HepG2 (cell line): ENCODE measurements at regions not wholly inside any gene's neighbourhood (a gene's known extent, or its start where the extent isn't known, plus 50 kb on each side); places are given as distances from the start of the nearest gene placed in this dataset.

Experiments
- ATAC-seq: fragments of 200-7000 bp; cut with Tn5 transposase; 3 replicates; pipeline ENCODE4 v1.9.1; 2020; ENCODE audit warnings: mild to moderate bottlenecking, moderate library complexity
- BruUV-seq: library from RNA; stranded (reverse); fragments of 400-500 nt; replicated peaks from 2 replicates; lab custom pipeline; 2021; lab: Mats Ljungman, UMichigan
- CTCF ChIA-PET: fragments of 300-600 bp; formaldehyde crosslinking; extraction: SDS; loops from one replicate; lab custom pipeline; 2021; ENCODE audit warnings: low total read pairs, inconsistent platforms, low intra/inter-chr PET ratio; lab: Yijun Ruan, JAX
- POLR2A ChIA-PET: fragments of 350-600 bp; sonication (Branson Sonifier 250); formaldehyde crosslinking; loops from one replicate; lab custom pipeline; 2020; ENCODE audit warnings: antibody characterized with exemption, inconsistent platforms; lab: Yijun Ruan, JAX
- DNase-seq: peaks from one replicate; pipeline ENCODE4 v3.0.0-alpha.2; 2015; ENCODE audit warnings: low spot score
- FAIRE-seq: peaks from 3 replicates; lab custom pipeline; 2011; peaks lifted over from hg19 to GRCh38; lab: Jason Lieb, UNC
- H2AFZ ChIP-seq: one replicate; pipeline ENCODE4 v1.6.1; 2011; ENCODE audit warnings: low read length, inconsistent platforms
- H3K27ac ChIP-seq: fragments of 300-600 bp; 3 replicates; pipeline ENCODE4 v1.8.0; 2011; ENCODE audit warnings: mixed run types, mild to moderate bottlenecking, mixed read lengths, low read length, inconsistent platforms; ENCODE audit not compliant: insufficient read depth; ENCODE audit errors: extremely low read length
- H3K27me3 ChIP-seq, 2 experiments: fragments of 200-600 bp in 1 of 2; 2 replicates in 1 of 2; 3 replicates in 1 of 2; pipeline versions ENCODE4 v1.6.0 to v1.8.0; 2011; ENCODE audit warnings: low read length in 2 of 2, mild to moderate bottlenecking in 2 of 2, moderate library complexity in 2 of 2, inconsistent platforms in 1 of 2; ENCODE audit not compliant: insufficient read depth in 2 of 2, control insufficient read depth in 1 of 2
- H3K36me3 ChIP-seq, 2 experiments: fragments of 200-600 bp in 1 of 2; replicated peaks in 1 of 2; 2 replicates in 1 of 2; 3 replicates in 1 of 2; pipeline versions ENCODE4 v1.5.1 to v1.8.0; 2011; ENCODE audit warnings: low read length in 2 of 2, inconsistent platforms in 1 of 2; ENCODE audit not compliant: insufficient read depth in 2 of 2, control insufficient read depth in 1 of 2
- H3K4me1 ChIP-seq: 2 replicates; pipeline ENCODE4 v1.5.1; 2012; ENCODE audit warnings: low read length, inconsistent platforms; ENCODE audit not compliant: insufficient read depth
- H3K4me2 ChIP-seq: 2 replicates; pipeline ENCODE4 v1.6.0; 2011; ENCODE audit warnings: low read depth, low read length, inconsistent platforms
- H3K4me3 ChIP-seq, 3 experiments: fragments of 200-600 bp in 1 of 3; sonication (generic), shearing (Covaris generic) in 1 of 3; replicated peaks in 1 of 3; 2 replicates each; pipeline ENCODE4 v1.5.1; 2011 to 2016; ENCODE audit warnings: low read length in 3 of 3, inconsistent platforms in 2 of 3, low read depth in 2 of 3, mild to moderate bottlenecking in 2 of 3, control low read depth in 1 of 3, mixed read lengths in 1 of 3; ENCODE audit not compliant: insufficient read depth in 1 of 3
- H3K79me2 ChIP-seq: one replicate; pipeline ENCODE4 v1.6.1; 2011; ENCODE audit warnings: low read length, inconsistent platforms; ENCODE audit not compliant: insufficient read depth
- H3K9ac ChIP-seq: 2 replicates; pipeline ENCODE4 v1.6.0; 2011; ENCODE audit warnings: mild to moderate bottlenecking, low read depth, low read length, inconsistent platforms; ENCODE audit not compliant: insufficient read depth
- H3K9me3 ChIP-seq: 2 replicates; pipeline ENCODE4 v1.5.1; 2012; ENCODE audit warnings: mild to moderate bottlenecking, low read length
- H4K20me1 ChIP-seq: 2 replicates; pipeline ENCODE4 v1.6.0; 2011; ENCODE audit warnings: inconsistent platforms, mild to moderate bottlenecking, low read length, moderate library complexity; ENCODE audit not compliant: insufficient read depth
- AHDC1 ChIP-seq: sonication (generic); formaldehyde crosslinking; IDR thresholded peaks from 2 replicates; pipeline ENCODE4 v1.5.1; 2020; ENCODE audit warnings: mild to moderate bottlenecking, missing genetic modification reagents, borderline replicate concordance
- CENPX ChIP-seq: sonication (generic); formaldehyde crosslinking; IDR thresholded peaks from 2 replicates; pipeline ENCODE4 v1.9.0; 2021; ENCODE audit warnings: mild to moderate bottlenecking, missing genetic modification reagents, moderate library complexity
- HNF4A ChIP-seq: sonication (generic); formaldehyde crosslinking; IDR thresholded peaks from 2 replicates; pipeline ENCODE4 v1.4.0; 2020; ENCODE audit warnings: missing genetic modification reagents
- JARID2 ChIP-seq: sonication (generic); formaldehyde crosslinking; IDR thresholded peaks from 2 replicates; pipeline ENCODE4 v1.8.1; 2023; ENCODE audit warnings: missing genetic modification reagents, inconsistent platforms; ENCODE audit not compliant: insufficient replicate concordance
- KDM1A ChIP-seq: IDR thresholded peaks from 2 replicates; pipeline ENCODE4 v1.6.1; 2016; ENCODE audit warnings: missing compliant biosample characterization
- POLR2A ChIP-seq, 2 experiments: IDR thresholded peaks; 2 replicates each; pipeline ENCODE4 v1.6.1; 2011; ENCODE audit warnings: low read depth in 2 of 2, low read length in 2 of 2, mild to moderate bottlenecking in 1 of 2, moderate library complexity in 1 of 2; ENCODE audit not compliant: insufficient read depth in 1 of 2
- SUZ12 ChIP-seq: fragments of 150-350 bp; IDR thresholded peaks from 2 replicates; pipeline ENCODE4 v1.6.1; 2014; ENCODE audit warnings: low read depth, low read length
- THAP9 ChIP-seq: sonication (generic); formaldehyde crosslinking; IDR thresholded peaks from 2 replicates; pipeline ENCODE4; 2020; ENCODE audit warnings: missing genetic modification reagents, mild to moderate bottlenecking, borderline replicate concordance
- ZBTB25 ChIP-seq: IDR thresholded peaks from 2 replicates; pipeline ENCODE4 v1.6.1; 2018; ENCODE audit warnings: missing genetic modification reagents
- ZFP82 ChIP-seq: sonication (generic); formaldehyde crosslinking; IDR thresholded peaks from 2 replicates; pipeline ENCODE4 v1.5.1; 2020; ENCODE audit warnings: mild to moderate bottlenecking, missing genetic modification reagents, borderline replicate concordance
- ZNF383 ChIP-seq: sonication (generic); formaldehyde crosslinking; IDR thresholded peaks from 2 replicates; pipeline ENCODE4 v1.4.0; 2020; ENCODE audit warnings: missing genetic modification reagents, mild to moderate bottlenecking, borderline replicate concordance
- ZNF552 ChIP-seq: sonication (generic); formaldehyde crosslinking; IDR thresholded peaks from 2 replicates; pipeline ENCODE4 v1.9.0; 2022; ENCODE audit warnings: missing genetic modification reagents, mild to moderate bottlenecking, borderline replicate concordance
- WGBS: methylation state at CpG from one replicate; pipeline ENCODE4 v1.1.6; 2017; ENCODE audit warnings: low lambda C conversion rate; 5-methylcytosine and 5-hydroxymethylcytosine counted together
- in situ Hi-C: cut with HindIII; loops from 2 replicates; pipeline ENCODE4 v1.10.0; 2017; ENCODE audit warnings: low pct_unique_long_range_greater_than_20kb; ENCODE audit not compliant: extremely low pct_ligation_motif_present
- intact Hi-C: fragments of 100-400 bp; cut with micrococcal nuclease; formaldehyde crosslinking; loops from one replicate; pipeline ENCODE4 v1.10.0; 2022; ENCODE audit not compliant: unreplicated experiment
- TF ChIP-seq, protein P1 (sequence below): sonication (generic); formaldehyde crosslinking; conservative IDR thresholded peaks from 2 replicates; pipeline ENCODE4 v1.8.0; 2022; ENCODE audit warnings: missing genetic modification reagents

DNA sequence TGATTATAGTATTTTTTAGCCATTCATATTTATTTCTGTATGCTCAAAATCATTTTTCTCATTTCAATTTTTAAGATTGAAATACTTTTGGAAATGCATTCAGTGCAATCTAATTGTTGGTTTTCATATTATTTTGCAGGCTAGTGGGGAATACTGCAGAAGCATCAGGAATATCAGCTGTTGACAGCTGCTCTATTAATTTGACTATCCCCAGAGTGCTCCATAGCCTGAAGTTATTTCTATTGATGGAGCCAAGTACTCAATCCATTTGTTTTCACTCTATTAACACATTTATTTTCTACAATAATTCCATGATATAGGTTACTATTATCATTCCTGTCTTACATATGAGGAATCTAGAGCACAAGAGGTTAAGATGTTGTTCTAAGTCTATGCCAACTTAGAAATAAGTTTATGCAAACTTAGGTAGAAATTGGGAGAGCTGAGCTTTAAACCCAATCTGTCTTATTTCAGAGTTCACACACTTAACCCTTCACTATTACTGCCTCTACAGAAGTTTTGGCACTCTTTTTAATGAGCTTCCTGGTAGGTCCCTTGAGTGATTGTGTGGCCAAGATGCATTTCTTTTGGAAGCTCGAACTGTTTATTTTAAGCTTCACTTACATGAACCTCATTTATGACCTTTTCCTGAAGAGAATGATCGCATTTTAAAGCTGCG, 65.6 kb upstream of the PCDH18 start:
- 35% methylated on average over 3 of the region's 3 CpGs for WGBS
- BruUV-seq = no TSS peak
- no peaks in the 10 kb centered on the region for H3K36me3 ChIP-seq
- no peak overlapping the region for H3K4me2 ChIP-seq
- H3K27ac ChIP-seq = no peak overlapping the region
- no peaks in the 10 kb centered on the region for H3K79me2 ChIP-seq
- FAIRE-seq = no peak
- H3K9me3 ChIP-seq = no peaks in the 10 kb centered on the region
- no peaks in the 10 kb centered on the region for H3K4me1 ChIP-seq
- H4K20me1 ChIP-seq = no peaks in the 10 kb centered on the region
- H2AFZ ChIP-seq = no peak overlapping the region
- intact Hi-C loops (no loop called here), in situ Hi-C loops (no loop called here)
- ChIA-PET POLR2A (no interaction called here), CTCF (no interaction called here)
- no peak overlapping the region for H3K9ac ChIP-seq
- no peak for DNase-seq
- H3K27me3 ChIP-seq = no peaks in the 10 kb centered on the region
- ATAC-seq = no peak
- H3K4me3 ChIP-seq = no peak overlapping the region
- TF ChIP-seq, protein P1, sequence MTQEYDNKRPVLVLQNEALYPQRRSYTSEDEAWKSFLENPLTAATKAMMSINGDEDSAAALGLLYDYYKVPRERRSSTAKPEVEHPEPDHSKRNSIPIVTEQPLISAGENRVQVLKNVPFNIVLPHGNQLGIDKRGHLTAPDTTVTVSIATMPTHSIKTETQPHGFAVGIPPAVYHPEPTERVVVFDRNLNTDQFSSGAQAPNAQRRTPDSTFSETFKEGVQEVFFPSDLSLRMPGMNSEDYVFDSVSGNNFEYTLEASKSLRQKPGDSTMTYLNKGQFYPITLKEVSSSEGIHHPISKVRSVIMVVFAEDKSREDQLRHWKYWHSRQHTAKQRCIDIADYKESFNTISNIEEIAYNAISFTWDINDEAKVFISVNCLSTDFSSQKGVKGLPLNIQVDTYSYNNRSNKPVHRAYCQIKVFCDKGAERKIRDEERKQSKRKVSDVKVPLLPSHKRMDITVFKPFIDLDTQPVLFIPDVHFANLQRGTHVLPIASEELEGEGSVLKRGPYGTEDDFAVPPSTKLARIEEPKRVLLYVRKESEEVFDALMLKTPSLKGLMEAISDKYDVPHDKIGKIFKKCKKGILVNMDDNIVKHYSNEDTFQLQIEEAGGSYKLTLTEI (CRISPR knock-in tag) = no peak
- TF ChIP-seq ZFP82 (CRISPR knock-in tag) (no peak), KDM1A (CRISPR knock-in tag) (no peak), ZNF383 (no peak), AHDC1 (CRISPR knock-in tag) (no peak), CENPX (CRISPR knock-in tag) (no peak), JARID2 (CRISPR knock-in tag) (no peak), ZBTB25 (CRISPR knock-in tag) (no peak), THAP9 (CRISPR knock-in tag) (no peak), HNF4A (no peak), SUZ12 (no peak), POLR2A (IDR thresholded peaks at IDR 0.05; ENCODE audit: insufficient read depth in 1 of 2, low read depth in 2 of 2, low read length in 2 of 2) (no peak), ZNF552 (CRISPR knock-in tag) (no peak)
